ENCODE measurements at regions not wholly inside any gene's neighbourhood (a gene's known extent, or its start where the extent isn't known, plus 50 kb on each side); places are given as distances from the start of the nearest gene placed in this dataset.

- TF ChIP-seq POLR2A (IDR thresholded peaks at IDR 0.05) (no peak), CTCF (IDR thresholded peaks at IDR 0.05) (no peak)
These were observed 202.3 kb upstream of the PROK2 start for GRCh38 chr3:71987089-71987735.

Measured in testis (tissue), 2 donors.